ENCODE measurements at regions not wholly inside any gene's neighbourhood (a gene's known extent, or its start where the extent isn't known, plus 50 kb on each side); places are given as distances from the start of the nearest gene placed in this dataset.

DNA sequence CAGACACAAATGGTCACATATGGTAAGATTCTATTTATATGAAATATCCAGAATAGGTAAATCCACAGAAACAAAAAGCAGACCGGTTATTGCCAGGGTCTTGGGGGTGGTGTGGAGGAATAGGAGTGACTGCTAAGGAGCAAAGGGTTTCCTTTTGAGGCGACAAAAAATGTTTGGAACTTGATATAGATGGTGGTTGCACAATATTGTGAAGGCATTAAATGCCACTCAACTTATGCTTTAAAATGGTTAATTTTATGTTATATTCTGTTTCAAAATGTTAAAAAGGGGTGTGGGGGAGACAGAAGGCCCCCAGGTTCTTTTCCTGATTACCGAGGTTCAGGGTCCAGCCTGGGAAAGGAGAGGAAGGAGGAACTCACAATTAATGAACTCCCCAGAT, 304.4 kb downstream of the RRAGC start:
- H3K36me3 Mint-ChIP-seq: no peaks in the 10 kb centered on the region
- H3K27me3 Mint-ChIP-seq: peaks cover 8 to 13% of the 10 kb centered on the region in 2 donors
- H3K9me3 Mint-ChIP-seq: no peaks in the 10 kb centered on the region
- no peak overlapping the region for H3K4me3 Mint-ChIP-seq
- H3K4me1 Mint-ChIP-seq (ENCODE audit: low read depth in 2 of 2): peaks cover 18 to 23% of the 10 kb centered on the region in 2 donors
- DNase-seq (ENCODE audit: low spot score) (no peak), ATAC-seq (no peak)
- H3K27ac Mint-ChIP-seq: no peak overlapping the region

DNA sequence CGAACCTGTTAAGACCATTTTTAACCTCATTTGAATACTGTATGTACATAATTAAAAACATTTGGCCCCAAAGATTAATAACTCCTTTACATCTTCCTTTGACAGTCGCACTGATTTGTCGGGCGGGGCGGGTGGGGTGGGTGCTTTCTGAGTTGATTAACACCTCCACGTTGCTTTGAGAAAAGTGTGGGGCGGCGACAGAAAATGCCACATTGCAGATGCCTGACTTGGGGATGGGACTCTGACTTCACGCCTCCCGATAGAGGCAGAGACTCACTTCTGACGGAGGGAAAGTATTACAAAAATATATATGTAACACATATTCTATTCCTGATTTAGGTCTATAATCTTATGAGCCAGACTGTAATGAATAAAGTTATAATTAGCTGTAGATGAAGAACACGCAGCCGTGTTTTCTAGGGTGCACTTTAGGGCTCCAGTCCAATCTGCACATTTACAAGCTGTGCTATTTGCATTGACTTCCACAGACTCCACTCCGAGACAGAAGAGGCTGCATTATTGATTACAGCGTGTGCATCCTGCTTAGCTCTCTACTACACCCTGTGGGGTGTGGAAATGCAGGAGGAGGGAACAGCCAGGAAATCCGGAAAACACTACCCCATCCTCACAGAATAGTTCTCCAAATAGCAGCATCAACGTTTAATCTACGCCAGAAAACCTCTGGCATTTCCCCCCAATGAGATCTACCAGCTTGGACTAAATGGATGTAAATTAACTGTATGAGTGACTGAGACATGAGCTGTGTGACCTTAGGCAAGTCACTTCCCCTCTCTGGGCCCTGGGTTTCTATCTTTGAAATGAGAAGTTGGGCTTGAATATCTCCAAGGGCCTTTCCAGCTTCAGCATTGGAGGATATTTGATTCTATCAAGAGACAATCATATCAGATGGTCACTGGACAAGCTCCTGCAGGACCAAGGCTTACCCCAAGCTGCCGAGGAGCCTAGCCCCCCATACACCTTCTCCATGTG, 308.0 kb downstream of the RRAGC start:
- H3K36me3 Mint-ChIP-seq: no peaks in the 10 kb centered on the region
- H3K9me3 Mint-ChIP-seq: no peaks in the 10 kb centered on the region
- DNase-seq (ENCODE audit: low spot score) (no peak), ATAC-seq (no peak)
- no peak overlapping the region for H3K27ac Mint-ChIP-seq
- H3K4me1 Mint-ChIP-seq (ENCODE audit: low read depth in 2 of 2): peaks cover 0 to 3% of the 10 kb centered on the region in 2 donors
- H3K27me3 Mint-ChIP-seq: peaks cover 20 to 24% of the 10 kb centered on the region in 2 donors
- H3K4me3 Mint-ChIP-seq: no peak overlapping the region

DNA sequence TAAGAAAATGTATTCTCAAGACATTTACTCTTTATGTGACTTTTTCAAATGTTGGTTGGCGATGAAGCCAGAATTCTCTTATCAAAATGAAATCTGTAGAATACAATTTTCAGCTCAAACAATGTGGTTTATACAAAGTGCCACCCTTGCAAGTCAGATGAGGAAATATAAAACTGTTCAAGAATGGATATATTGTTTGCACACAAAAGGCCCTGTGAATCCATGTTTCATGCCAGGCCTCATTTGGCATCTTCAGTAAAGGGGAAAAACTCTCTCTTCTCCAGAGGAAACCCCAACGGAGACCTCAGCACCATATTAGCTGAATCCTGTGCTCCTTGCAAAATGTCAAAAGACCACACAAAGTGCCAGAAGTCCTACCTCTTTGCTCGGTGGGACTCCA, 310.4 kb downstream of the RRAGC start:
- Mint-ChIP-seq H3K27ac (no peak overlapping the region), H3K27me3 (peaks cover 20 to 25% of the 10 kb centered on the region in 2 donors), H3K9me3 (no peaks in the 10 kb centered on the region), H3K4me3 (no peak overlapping the region), H3K4me1 (ENCODE audit: low read depth in 2 of 2) (no peaks in the 10 kb centered on the region), H3K36me3 (no peaks in the 10 kb centered on the region)
- ATAC-seq: no peak
- no peak for DNase-seq (ENCODE audit: low spot score)

DNA sequence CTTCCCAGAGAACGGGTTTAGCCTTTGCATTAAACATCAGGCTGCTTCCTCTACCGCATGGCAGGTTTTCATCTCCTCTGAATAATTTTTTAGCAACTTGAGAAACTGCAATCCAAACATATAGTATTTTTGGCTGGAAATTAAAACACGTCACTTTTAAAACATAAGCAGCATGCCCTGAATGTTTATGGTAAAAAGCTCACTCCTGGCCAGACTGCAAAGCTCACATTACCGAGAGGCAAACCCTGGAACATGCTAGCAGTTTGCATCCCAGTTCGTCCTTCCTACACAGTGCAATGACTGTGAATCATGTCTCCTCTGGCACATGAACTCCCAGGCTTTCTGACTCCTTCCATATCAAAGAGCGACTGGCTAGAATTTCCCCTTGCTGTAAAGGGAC, 312.3 kb downstream of the RRAGC start:
- DNase-seq (ENCODE audit: low spot score): no peak
- H3K9me3 Mint-ChIP-seq: no peaks in the 10 kb centered on the region
- H3K27me3 Mint-ChIP-seq: peaks cover 20 to 26% of the 10 kb centered on the region in 2 donors
- H3K4me3 Mint-ChIP-seq: no peak overlapping the region
- no peaks in the 10 kb centered on the region for H3K36me3 Mint-ChIP-seq
- no peak for ATAC-seq
- H3K27ac Mint-ChIP-seq: no peak overlapping the region
- no peaks in the 10 kb centered on the region for H3K4me1 Mint-ChIP-seq (ENCODE audit: low read depth in 2 of 2)

DNA sequence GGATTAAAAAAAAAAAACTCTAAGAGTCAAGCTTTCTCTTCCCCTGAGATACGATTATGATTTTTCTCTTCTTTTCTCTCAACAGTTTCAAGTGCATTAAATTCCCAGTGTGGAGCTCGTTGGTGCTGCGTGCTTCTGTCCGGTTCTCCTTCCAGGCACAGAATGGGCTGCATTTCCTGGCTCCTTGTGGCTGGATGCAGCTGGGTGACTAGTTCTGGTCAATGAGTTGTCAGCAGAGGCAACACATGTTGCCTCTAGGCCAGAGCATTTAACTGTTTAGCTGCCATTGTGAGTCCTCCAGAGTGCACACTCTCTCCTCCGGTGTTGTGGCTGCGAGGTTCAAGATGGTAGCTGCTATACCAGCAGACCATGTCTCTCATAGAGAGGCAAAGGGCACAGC, 312.9 kb downstream of the RRAGC start:
- no peaks in the 10 kb centered on the region for H3K4me1 Mint-ChIP-seq (ENCODE audit: low read depth in 2 of 2)
- H3K4me3 Mint-ChIP-seq: no peak overlapping the region

DNA sequence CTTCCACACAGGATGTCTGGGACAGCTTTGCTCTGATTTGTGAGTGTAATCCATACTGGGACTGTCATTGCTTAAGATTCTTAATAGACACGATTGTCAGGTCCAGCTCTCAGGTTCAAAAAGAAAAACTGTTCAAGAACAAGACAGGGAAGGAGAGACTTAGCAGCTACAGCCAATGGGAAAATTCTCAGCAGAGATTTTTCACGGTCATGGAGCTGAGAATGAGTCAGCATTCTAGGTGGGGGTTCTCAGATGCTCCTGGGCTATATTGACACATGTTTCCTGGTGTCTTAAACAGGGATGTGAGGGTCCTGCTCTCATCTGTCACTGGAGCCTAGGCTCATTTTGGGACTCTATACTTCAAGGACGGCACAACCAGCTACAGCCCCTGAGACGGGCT, 318.3 kb downstream of the RRAGC start:
- Mint-ChIP-seq H3K4me3 (no peak overlapping the region), H3K9me3 (no peaks in the 10 kb centered on the region), H3K4me1 (ENCODE audit: low read depth in 2 of 2) (no peaks in the 10 kb centered on the region), H3K27me3 (peaks cover 19 to 34% of the 10 kb centered on the region in 2 donors), H3K36me3 (no peaks in the 10 kb centered on the region), H3K27ac (no peak overlapping the region)
- no peak for ATAC-seq
- DNase-seq (ENCODE audit: low spot score): no peak

More for the DNA sequence above, 312.9 kb downstream of the RRAGC start:
- Mint-ChIP-seq H3K36me3 (no peaks in the 10 kb centered on the region), H3K9me3 (no peaks in the 10 kb centered on the region), H3K27ac (no peak overlapping the region), H3K27me3 (peaks cover 21 to 24% of the 10 kb centered on the region in 2 donors)
- no peak for DNase-seq (ENCODE audit: low spot score)
- ATAC-seq: no peak

DNA sequence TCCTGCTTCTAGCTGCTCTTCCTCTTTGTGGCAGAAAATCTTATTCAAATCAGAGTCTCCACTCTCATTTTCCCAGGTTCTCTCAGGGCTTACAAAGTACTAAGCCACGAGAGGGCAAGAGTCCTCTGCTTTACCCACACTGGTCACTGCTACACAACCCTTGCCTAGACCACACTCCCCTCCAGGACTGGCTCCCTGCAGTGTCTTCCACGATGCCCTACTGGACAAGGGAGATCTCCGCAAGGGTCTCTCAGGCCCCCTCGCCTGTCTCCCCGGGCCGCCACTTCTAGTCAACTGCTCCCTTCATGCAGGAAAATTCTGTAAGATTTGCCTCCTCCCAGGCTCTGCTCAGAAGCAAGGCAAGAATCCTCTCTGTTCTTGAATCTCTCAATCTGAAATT, 319.6 kb downstream of the RRAGC start:
- Mint-ChIP-seq H3K27ac (no peak overlapping the region), H3K4me3 (no peak overlapping the region), H3K4me1 (ENCODE audit: low read depth in 2 of 2) (no peaks in the 10 kb centered on the region), H3K9me3 (no peaks in the 10 kb centered on the region), H3K27me3 (peaks cover 19 to 34% of the 10 kb centered on the region in 2 donors), H3K36me3 (no peaks in the 10 kb centered on the region)
- DNase-seq (ENCODE audit: low spot score) (no peak), ATAC-seq (no peak)

DNA sequence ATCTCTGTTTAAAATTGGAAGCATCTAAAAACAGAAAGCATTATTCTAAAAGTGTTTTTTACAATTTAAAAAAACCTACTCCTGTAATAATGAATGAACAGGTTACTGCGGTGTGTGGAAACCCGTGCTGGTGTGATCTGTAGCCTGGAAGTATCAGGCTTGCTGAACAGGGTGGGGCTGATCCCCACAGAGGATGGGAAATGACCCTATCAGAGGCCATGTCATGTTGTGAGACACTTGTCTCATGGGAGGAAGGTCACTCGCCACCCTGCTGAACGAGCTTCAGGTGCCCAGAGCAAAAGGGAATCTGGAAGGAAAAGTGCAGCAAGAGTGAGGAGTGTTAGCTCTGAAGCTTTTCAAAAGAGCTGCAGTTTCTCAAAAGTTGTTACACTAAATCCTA, 320.7 kb downstream of the RRAGC start:
- H3K27me3 Mint-ChIP-seq: peaks cover 19 to 34% of the 10 kb centered on the region in 2 donors
- no peaks in the 10 kb centered on the region for H3K36me3 Mint-ChIP-seq
- DNase-seq (ENCODE audit: low spot score) (no peak), ATAC-seq (no peak)
- H3K27ac Mint-ChIP-seq: no peak overlapping the region
- no peak overlapping the region for H3K4me3 Mint-ChIP-seq
- H3K9me3 Mint-ChIP-seq: no peaks in the 10 kb centered on the region
- H3K4me1 Mint-ChIP-seq (ENCODE audit: low read depth in 2 of 2): no peaks in the 10 kb centered on the region

DNA sequence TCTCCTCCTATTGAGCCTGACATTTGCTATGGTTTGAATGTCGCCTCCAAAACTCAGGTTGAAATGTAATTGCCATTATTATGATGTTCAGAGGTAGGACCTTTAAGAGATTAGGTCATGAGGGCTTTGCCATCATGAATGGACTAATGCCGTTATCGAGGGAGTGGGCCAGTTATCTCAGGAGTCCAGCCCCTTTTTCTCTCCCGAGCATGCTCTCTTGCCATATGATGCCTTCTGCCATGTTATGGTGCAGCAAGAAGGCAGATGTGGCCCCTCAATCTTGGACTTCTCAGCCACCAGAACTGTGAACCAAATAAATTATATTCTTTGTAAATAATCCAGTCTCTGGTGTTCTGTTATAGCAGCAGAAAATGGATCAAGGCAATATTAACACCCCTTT, 323.5 kb downstream of the RRAGC start:
- Mint-ChIP-seq H3K36me3 (no peaks in the 10 kb centered on the region), H3K4me1 (ENCODE audit: low read depth in 2 of 2) (no peaks in the 10 kb centered on the region), H3K9me3 (no peaks in the 10 kb centered on the region), H3K4me3 (no peak overlapping the region), H3K27ac (no peak overlapping the region), H3K27me3 (peaks cover 11 to 28% of the 10 kb centered on the region in 2 donors)
- DNase-seq (ENCODE audit: low spot score) (no peak), ATAC-seq (no peak)

DNA sequence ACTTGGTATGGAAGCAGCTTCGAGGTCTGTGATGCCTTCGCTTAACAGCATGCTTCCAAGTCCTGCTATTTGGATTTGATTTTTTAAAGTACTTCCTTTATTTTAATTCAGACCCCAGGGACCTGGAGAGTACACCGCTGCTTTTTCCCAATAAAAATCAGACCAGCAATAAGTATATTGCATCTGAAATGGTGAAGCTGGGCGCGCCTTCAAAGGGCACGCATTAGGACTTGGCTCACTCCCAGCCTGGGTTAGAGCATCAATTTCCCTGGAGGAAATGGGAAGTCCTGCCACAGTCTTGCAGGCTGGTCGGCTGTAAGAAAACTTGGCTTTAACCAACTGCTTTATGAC, 325.1 kb downstream of the RRAGC start:
- H3K4me3 Mint-ChIP-seq: no peak overlapping the region
- ATAC-seq: no peak
- no peak overlapping the region for H3K27ac Mint-ChIP-seq

DNA sequence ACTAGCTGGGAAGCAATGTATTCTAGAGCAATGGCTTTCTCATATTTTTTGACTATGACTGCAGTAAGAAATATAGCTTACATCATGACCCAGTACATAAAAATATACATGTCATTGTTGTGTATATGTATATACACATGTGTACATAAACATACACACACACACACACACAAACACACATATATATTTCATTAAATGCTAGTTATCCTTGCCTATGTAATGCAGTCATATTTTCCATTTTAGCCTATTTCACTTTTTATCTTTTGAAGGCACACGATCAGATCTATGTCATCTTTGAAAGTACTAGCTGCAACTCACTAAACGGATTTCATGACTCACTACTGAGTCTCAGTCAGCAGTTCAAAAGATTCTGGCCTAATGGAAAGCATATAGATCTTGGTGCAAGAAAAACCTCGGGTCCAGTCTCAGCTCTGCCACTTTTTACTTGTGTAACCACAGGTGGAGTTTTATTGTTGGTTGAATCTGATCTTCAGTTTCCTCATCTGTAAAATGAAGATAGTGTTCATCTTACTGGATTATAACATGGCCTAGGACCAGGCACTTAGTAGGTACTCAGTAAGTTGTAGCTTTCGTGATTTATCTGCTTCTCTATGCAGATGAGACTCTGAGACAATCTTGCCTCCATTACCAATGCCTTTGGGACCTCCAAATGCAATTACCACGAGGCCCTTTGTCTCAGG, 325.6 kb downstream of the RRAGC start:
- Mint-ChIP-seq H3K36me3 (no peaks in the 10 kb centered on the region), H3K9me3 (no peaks in the 10 kb centered on the region), H3K27me3 (peaks cover 4 to 13% of the 10 kb centered on the region in 2 donors), H3K4me1 (ENCODE audit: low read depth in 2 of 2) (no peaks in the 10 kb centered on the region), H3K4me3 (no peak overlapping the region), H3K27ac (no peak overlapping the region)
- DNase-seq (ENCODE audit: low spot score): no peak
- ATAC-seq: no peak

More for the DNA sequence above, 325.1 kb downstream of the RRAGC start:
- Mint-ChIP-seq H3K27me3 (peaks cover 4 to 13% of the 10 kb centered on the region in 2 donors), H3K4me1 (ENCODE audit: low read depth in 2 of 2) (no peaks in the 10 kb centered on the region), H3K36me3 (no peaks in the 10 kb centered on the region), H3K9me3 (no peaks in the 10 kb centered on the region)
- DNase-seq (ENCODE audit: low spot score): no peak

DNA sequence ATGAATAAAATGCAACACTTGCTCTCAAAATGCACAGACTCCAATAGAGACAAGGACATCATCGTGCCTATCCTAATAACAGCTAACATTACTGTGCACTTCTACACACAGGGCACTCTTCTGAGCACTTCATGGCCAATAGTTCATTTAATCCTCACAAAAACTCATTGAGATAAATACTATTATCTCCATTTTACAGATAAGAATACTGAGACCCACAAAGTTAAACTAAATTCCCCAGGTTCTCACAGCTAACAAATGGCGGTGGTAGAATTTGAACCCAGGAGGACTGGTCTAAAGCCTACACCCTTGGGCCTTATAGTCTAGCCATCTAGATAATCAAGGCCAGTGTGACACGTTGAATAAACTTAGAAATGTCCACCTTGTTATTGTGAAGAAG, 328.6 kb downstream of the RRAGC start:
- H3K4me3 Mint-ChIP-seq: no peak overlapping the region
- peaks cover 10 to 12% of the 10 kb centered on the region in 2 donors for H3K4me1 Mint-ChIP-seq (ENCODE audit: low read depth in 2 of 2)
- DNase-seq (ENCODE audit: low spot score) (no peak), ATAC-seq (no peak)
- H3K9me3 Mint-ChIP-seq: no peaks in the 10 kb centered on the region
- H3K27ac Mint-ChIP-seq: no peak overlapping the region
- H3K36me3 Mint-ChIP-seq: no peaks in the 10 kb centered on the region
- peaks cover 0 to 3% of the 10 kb centered on the region in 2 donors for H3K27me3 Mint-ChIP-seq

DNA sequence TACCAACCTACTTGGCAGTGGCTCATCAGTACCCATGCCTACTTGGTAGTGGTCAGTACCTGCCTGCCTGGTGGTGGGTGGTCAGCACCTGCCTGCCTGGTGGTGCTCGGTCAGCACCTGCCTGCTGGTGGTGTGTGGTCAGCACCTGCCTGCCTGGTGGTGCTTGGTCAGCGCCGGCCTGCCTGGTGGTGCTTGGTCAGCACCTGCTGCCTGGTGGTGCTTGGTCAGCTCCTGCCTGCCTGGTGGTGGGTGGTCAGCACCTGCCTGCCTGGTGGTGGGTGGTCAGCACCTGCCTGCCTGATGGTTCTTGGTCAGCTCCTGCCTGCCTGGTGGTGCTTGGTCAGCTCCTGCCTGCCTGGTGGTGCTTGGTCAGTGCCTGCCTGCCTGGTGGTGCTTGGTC, 329.6 kb downstream of the RRAGC start:
- DNase-seq (ENCODE audit: low spot score): no peak

DNA sequence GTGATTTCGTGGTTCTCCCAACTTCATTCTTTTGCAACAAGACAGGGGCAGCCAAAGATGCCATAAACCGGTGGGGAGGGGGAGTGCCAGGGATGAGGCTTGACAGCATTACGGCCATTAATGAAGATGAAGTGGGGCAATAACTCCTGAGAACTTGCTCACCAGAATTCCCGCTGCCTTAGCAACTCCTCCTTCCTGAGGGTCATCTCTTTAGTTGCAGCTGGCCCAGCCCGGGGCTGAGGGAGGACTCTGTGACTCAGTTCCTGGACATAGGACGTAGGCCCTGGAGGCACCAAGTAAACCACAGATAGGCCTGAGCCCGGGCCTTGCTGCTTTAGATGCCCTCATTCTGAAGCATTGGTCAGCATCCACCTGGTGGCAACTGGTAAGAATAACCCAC, 330.2 kb downstream of the RRAGC start:
- DNase-seq (ENCODE audit: low spot score) (no peak), ATAC-seq (no peak)
- Mint-ChIP-seq H3K4me1 (ENCODE audit: low read depth in 2 of 2) (peaks cover 10 to 12% of the 10 kb centered on the region in 2 donors), H3K36me3 (no peaks in the 10 kb centered on the region), H3K4me3 (no peak overlapping the region), H3K27me3 (peaks cover 2 to 3% of the 10 kb centered on the region in 2 donors), H3K27ac (no peak overlapping the region), H3K9me3 (no peaks in the 10 kb centered on the region)

More for the DNA sequence above, 329.6 kb downstream of the RRAGC start:
- Mint-ChIP-seq H3K9me3 (no peaks in the 10 kb centered on the region), H3K4me1 (ENCODE audit: low read depth in 2 of 2) (peaks cover 10 to 12% of the 10 kb centered on the region in 2 donors), H3K27ac (no peak overlapping the region), H3K27me3 (peaks cover 0 to 3% of the 10 kb centered on the region in 2 donors), H3K36me3 (no peaks in the 10 kb centered on the region), H3K4me3 (no peak overlapping the region)
- no peak for ATAC-seq
